Loucy (cell line): ENCODE measurements at regions not wholly inside any gene's neighbourhood (a gene's known extent, or its start where the extent isn't known, plus 50 kb on each side); places are given as distances from the start of the nearest gene placed in this dataset.

ENCODE experiments used
- CTCF ChIP-seq: fragments of 200-600 bp; sonication (generic); conservative IDR thresholded peaks from 2 replicates; pipeline ENCODE4 v1.5.1; 2014; ENCODE audit warnings: mild to moderate bottlenecking, antibody characterized with exemption, low read length
- EZH2phosphoT487 ChIP-seq: fragments of 200-600 bp; IDR thresholded peaks from 2 replicates; pipeline ENCODE4 v1.6.1; 2018; ENCODE audit warnings: antibody characterized with exemption, mild to moderate bottlenecking, moderate library complexity, borderline replicate concordance

GRCh38 chr18:60911504-60911903, 421.7 kb upstream of the CDH20 start:
- TF ChIP-seq EZH2phosphoT487 (no peak), CTCF (no peak)
